VCaP (cell line): ENCODE measurements at regions not wholly inside any gene's neighbourhood (a gene's known extent, or its start where the extent isn't known, plus 50 kb on each side); places are given as distances from the start of the nearest gene placed in this dataset.

Experiments used
- H3K27ac ChIP-seq: fragments of 450-650 bp; 2 replicates; pipeline ENCODE4 v1.5.1; 2017
- CTCF ChIP-seq: fragments of 450-650 bp; conservative IDR thresholded peaks from 2 replicates; pipeline ENCODE4 v1.5.1; 2017; ENCODE audit warnings: mild to moderate bottlenecking, moderate library complexity

DNA sequence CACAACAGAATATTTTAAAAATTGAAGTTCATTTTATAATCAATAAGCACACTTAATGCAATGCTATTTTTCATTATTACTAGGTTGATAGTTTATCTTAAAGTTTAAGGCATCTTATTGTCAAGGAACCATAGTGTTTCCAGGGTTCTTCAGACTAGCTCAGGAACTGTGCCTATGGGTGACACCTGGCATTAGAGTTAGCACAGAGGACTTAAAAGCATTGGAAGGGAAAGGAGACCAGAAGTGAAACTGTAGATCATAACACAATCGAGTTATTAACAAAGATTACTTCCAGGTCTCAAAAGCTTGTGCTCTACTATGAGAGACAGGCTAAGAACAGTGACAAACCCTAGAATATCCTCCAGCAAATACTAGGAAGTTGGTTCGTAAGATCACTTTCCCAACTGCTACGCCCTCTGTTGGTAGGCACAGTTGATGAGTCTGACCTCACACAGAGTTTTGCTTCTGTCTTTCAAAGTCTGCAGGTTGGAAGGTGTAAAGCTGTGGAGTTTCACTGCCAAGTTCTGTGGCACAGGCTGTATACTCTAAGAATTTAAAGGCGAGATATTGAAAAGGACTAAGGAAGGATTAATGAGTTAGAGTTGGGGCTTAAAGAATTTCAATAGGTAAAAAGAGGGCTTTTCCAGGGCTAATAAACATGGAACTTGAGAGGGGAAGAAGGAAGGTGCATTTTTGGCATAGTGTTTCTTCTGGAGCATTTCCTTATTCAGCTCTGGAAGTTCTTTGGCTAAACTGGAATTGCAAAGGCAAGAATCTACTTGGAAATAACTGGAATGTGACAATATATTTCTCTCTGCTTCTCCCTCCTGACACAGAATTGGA is 531.3 kb upstream of the JAG1 start:
- TF ChIP-seq CTCF, result peak; percentile 88
- H3K27ac ChIP-seq, result peak overlapping the region; percentile 10; the same call in 1 of the 2 replicates

DNA sequence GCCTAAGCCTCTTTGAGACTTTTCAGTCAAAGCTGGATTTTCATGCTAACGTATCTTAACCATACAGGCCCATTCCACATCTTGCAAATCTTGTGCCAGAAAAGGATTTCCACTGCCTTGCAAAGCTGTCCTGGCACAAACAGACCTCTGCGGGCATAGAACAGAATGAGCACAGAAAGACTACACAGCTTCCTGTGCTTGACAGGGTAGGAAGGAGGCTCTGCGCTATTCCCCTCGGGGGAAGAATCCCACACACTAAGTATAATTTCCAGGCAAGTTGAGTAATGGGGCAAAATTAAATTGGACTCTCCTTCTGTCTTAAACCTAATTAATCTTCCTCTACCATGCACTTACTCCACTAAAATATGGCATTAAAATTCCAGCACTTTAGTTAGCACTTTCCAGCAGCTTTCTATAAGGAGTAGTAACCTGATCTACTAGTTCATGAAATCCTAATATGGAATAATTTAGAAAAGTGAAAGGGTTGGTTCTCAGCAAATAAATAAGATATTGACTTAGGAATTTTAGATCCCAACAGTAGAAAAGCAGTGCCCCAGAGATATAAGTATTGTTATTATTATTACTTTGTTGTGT is 532.1 kb upstream of the JAG1 start:
- H3K27ac ChIP-seq, result peak overlapping the region; percentile 10; the same call in 1 of the 2 replicates
- no peak for TF ChIP-seq CTCF

DNA sequence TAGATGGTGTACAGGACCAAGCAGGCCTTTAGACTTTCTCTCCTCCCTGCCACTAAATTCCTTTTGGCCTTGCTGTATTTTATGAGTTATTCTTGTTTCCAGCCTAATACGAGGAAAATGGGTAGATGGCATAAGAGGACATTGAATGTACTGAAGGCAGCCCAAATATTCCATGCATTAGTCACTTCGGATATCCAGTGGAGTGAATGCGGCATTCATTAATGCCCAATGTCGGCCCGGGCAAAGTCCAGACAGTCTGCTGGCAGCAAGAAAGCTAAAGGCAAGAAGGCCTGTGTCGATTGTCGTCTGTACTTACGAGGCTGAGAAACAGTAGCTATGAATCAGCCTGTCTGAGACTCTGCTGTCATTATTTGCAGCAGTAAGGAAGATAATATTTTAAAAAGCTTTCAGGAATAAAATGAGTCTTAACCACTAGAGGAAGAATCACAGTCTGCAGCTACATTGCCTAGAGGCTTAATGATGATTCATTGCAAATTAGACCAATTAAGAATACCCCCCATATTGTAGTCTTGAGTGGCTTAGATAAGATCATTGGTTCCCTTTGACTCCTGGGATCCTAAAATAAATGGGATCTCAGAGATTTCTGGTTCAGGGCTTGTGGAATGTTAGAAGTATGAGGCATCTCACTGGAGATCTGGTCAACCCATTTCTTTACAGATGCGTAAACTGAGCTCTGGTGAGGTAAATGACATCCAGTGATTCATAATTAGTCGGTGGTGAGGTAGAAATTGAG is 534.1 kb upstream of the JAG1 start:
- no peak for TF ChIP-seq CTCF

DNA sequence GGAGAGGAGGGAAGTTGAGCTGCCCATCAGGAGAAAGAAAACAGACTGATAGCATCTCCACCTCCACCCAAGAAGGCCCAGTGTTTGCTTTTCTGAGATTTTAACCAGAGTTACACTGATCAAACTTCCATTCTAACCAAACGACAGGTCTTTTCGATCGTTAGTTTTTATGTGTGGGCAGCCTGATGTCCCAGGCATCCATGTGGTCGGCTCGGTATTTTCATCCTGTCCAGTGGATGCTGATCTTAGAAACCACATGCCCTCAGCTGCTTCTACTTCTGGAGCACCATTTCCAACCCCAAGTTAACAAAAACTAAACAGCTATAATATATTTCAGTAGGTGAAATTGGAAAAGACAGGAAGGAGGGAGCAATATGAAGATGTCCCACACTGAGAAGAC is 536.8 kb upstream of the JAG1 start:
- TF ChIP-seq CTCF, result no peak
- no peak overlapping the region for H3K27ac ChIP-seq

More for the DNA sequence above, 534.1 kb upstream of the JAG1 start:
- H3K27ac ChIP-seq, result no peak overlapping the region

GRCh38 chr20:11212272-11212671 is 538.5 kb upstream of the JAG1 start:
- no peak overlapping the region for H3K27ac ChIP-seq
- TF ChIP-seq CTCF, result no peak

DNA sequence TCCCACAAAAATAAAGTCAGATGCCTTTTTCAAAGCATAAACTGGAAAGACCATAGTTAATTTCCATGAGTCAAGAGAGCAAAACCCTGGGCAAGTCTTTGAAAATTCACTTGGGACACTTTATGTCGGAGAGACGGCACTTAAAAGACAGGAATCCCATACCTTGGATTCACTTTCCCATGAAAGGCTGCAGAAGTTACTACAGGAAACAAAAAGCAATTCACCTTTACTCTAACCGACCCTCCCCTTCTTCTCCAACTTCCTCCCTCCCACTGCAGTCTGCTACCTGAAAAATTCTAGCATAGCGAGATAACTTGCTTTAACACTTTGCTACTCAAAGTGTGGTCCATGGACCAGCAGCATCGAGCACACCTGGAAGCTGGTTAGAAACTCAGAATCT is 539.1 kb upstream of the JAG1 start:
- 0 out of 2 replicates have a peak overlapping the region, but pooled peaks have one; percentile 4 for H3K27ac ChIP-seq
- no peak for TF ChIP-seq CTCF

- no peak overlapping the region for H3K27ac ChIP-seq
- no peak for TF ChIP-seq CTCF
Measured at GRCh38 chr20:11214256-11214840, 540.5 kb upstream of the JAG1 start.
